Tibial nerve (tissue), 4 donors: ENCODE measurements at regions not wholly inside any gene's neighbourhood (a gene's known extent, or its start where the extent isn't known, plus 50 kb on each side); places are given as distances from the start of the nearest gene placed in this dataset.

Experiments
- CTCF ChIP-seq, 5 experiments: fragments of 200-600 bp in 3 of 5; fragments of 450-650 bp in 2 of 5; sonication (generic) in 3 of 5; IDR thresholded peaks; one replicate each; pipeline ENCODE4 v1.5.1; 2016 to 2019; ENCODE audit warnings: antibody characterized with exemption in 5 of 5, mild to moderate bottlenecking in 3 of 5, moderate library complexity in 2 of 5
- EP300 ChIP-seq, 2 donors: sonication (generic); formaldehyde crosslinking; IDR thresholded peaks; one replicate each; pipeline ENCODE4 v1.6.1; 2017; ENCODE audit warnings: antibody characterized with exemption in 2 of 2, mild to moderate bottlenecking in 1 of 2
- POLR2A ChIP-seq, 2 donors: fragments of 450-650 bp; IDR thresholded peaks; one replicate each; pipeline ENCODE4 v1.6.1; 2017; ENCODE audit warnings: antibody characterized with exemption in 2 of 2, mild to moderate bottlenecking in 2 of 2, moderate library complexity in 2 of 2

DNA sequence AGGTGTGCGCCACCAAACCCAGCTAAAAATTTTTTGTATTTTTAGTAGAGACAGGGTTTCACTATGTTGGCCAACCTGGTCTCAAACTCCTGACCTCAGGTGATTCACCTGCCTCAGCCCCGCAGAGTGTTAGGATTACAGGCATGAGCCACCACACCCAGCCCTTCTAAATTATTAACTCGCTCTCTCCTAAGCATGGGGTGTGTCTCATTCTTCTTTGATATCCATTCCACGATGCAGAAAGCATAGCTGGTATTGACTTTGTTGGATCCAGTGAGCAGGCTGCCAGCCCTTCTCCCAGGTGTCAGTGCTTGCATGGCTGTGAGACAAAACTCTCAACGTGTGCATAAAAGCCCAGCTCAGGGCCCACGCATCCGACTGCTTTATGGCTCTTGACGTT lies 254.1 kb upstream of the PFKP start:
- TF ChIP-seq CTCF (IDR thresholded peaks at IDR 0.05) (no peak), POLR2A (IDR thresholded peaks at IDR 0.05) (no peak), EP300 (IDR thresholded peaks at IDR 0.05) (no peak)
